ENCODE measurements at regions not wholly inside any gene's neighbourhood (a gene's known extent, or its start where the extent isn't known, plus 50 kb on each side); places are given as distances from the start of the nearest gene placed in this dataset.

DNA sequence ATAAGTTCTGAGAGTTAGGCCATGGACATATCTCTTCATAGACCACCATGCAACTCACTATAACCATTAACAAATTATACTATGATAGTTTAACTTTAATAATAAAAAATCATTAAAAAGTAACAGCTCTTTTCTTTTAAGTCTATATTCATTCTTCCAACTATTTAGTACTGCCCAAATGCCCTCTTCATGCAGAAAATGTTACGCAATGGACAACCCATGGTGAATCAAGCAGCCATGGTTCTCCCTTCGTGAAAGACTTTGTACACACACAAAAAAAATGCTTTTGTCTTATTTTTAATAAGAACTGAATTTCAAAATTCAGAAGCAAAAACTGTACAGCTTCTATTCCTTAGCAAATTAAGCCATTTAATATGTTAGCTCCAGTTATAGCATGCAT, 401.1 kb downstream of the EFNA5 start:
- Mint-ChIP-seq H3K4me1 (ENCODE audit: unreplicated experiment) (no peaks in the 10 kb centered on the region), H3K36me3 (ENCODE audit: low read depth, unreplicated experiment) (no peaks in the 10 kb centered on the region), H3K27me3 (ENCODE audit: unreplicated experiment) (no peaks in the 10 kb centered on the region), H3K27ac (ENCODE audit: unreplicated experiment) (no peak overlapping the region), H3K9me3 (ENCODE audit: unreplicated experiment) (no peaks in the 10 kb centered on the region), H3K4me3 (ENCODE audit: unreplicated experiment) (no peak overlapping the region)
- TF ChIP-seq, protein P1, sequence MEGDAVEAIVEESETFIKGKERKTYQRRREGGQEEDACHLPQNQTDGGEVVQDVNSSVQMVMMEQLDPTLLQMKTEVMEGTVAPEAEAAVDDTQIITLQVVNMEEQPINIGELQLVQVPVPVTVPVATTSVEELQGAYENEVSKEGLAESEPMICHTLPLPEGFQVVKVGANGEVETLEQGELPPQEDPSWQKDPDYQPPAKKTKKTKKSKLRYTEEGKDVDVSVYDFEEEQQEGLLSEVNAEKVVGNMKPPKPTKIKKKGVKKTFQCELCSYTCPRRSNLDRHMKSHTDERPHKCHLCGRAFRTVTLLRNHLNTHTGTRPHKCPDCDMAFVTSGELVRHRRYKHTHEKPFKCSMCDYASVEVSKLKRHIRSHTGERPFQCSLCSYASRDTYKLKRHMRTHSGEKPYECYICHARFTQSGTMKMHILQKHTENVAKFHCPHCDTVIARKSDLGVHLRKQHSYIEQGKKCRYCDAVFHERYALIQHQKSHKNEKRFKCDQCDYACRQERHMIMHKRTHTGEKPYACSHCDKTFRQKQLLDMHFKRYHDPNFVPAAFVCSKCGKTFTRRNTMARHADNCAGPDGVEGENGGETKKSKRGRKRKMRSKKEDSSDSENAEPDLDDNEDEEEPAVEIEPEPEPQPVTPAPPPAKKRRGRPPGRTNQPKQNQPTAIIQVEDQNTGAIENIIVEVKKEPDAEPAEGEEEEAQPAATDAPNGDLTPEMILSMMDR (IDR thresholded peaks at IDR 0.05; ENCODE audit: unreplicated experiment), result no peak
- no peak for DNase-seq (ENCODE audit: low spot score)

DNA sequence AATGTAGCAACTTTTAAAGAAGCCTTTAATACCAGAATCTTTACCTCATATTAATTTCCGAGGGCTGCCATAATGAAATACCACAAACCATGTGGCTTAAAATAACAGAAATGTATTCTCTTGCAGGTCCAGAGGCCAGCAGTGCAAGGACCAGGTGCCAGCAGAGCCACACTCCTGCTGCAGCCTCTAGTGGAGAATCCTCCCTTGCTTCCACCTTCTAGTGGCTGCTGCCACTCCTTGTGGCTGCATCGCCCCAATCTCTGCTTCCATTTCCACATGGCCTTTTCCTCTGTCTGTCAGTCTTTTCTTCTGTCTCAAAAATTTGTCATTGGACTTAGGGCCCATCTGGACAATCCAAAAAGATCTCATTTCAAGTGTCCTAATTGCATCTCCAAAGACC, 401.5 kb downstream of the EFNA5 start:
- TF ChIP-seq, protein P1 (IDR thresholded peaks at IDR 0.05; ENCODE audit: unreplicated experiment), result no peak
- DNase-seq (ENCODE audit: low spot score), result no peak
- Mint-ChIP-seq H3K4me1 (ENCODE audit: unreplicated experiment) (no peaks in the 10 kb centered on the region), H3K4me3 (ENCODE audit: unreplicated experiment) (no peak overlapping the region), H3K9me3 (ENCODE audit: unreplicated experiment) (no peaks in the 10 kb centered on the region), H3K27ac (ENCODE audit: unreplicated experiment) (no peak overlapping the region), H3K36me3 (ENCODE audit: low read depth, unreplicated experiment) (no peaks in the 10 kb centered on the region), H3K27me3 (ENCODE audit: unreplicated experiment) (no peaks in the 10 kb centered on the region)

DNA sequence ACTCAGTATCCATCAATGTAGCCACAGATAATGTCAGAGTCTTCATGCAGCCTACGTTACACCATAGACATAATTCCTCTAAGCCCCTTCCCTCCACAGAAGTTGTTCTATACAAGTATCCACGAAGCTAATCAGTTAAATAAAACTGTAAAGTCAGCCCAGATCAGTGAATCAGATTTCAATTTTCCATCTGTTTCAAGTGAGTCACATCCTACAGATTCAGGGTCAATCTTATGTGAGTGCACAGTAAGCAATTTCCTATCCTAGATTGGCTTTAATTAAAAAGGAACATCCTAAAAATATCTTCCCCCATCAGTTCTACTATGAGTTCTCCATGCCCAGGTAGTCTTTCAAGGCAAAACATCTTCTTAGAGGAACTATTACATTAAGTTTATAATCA, 402.5 kb downstream of the EFNA5 start:
- H3K27me3 Mint-ChIP-seq (ENCODE audit: unreplicated experiment), result no peaks in the 10 kb centered on the region
- no peaks in the 10 kb centered on the region for H3K9me3 Mint-ChIP-seq (ENCODE audit: unreplicated experiment)
- TF ChIP-seq, protein P1 (IDR thresholded peaks at IDR 0.05; ENCODE audit: unreplicated experiment), result no peak
- DNase-seq (ENCODE audit: low spot score), result no peak
- H3K27ac Mint-ChIP-seq (ENCODE audit: unreplicated experiment), result no peak overlapping the region
- no peaks in the 10 kb centered on the region for H3K36me3 Mint-ChIP-seq (ENCODE audit: low read depth, unreplicated experiment)
- no peaks in the 10 kb centered on the region for H3K4me1 Mint-ChIP-seq (ENCODE audit: unreplicated experiment)
- no peak overlapping the region for H3K4me3 Mint-ChIP-seq (ENCODE audit: unreplicated experiment)

DNA sequence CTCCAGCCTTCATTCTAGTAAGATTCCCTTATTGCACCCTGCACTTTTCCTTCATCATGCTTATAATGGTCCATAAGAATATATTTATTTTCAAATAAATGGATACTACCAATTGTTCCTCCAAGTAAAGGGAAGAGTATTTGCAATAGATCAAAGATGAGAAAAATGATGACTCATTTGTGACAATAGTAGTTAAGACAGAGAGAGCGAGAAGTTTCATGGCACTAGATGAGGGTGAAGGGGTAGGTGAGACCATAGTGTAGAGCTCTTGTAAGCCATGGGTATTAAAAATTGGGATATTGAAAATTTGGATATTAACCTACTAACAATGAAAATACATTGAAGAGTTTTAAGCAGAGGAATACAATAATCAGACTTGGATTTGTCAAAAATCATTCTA, 404.6 kb downstream of the EFNA5 start:
- Mint-ChIP-seq H3K9me3 (ENCODE audit: unreplicated experiment) (no peaks in the 10 kb centered on the region), H3K27ac (ENCODE audit: unreplicated experiment) (no peak overlapping the region), H3K36me3 (ENCODE audit: low read depth, unreplicated experiment) (peaks cover 5% of the 10 kb centered on the region), H3K4me3 (ENCODE audit: unreplicated experiment) (no peak overlapping the region), H3K27me3 (ENCODE audit: unreplicated experiment) (no peaks in the 10 kb centered on the region), H3K4me1 (ENCODE audit: unreplicated experiment) (no peaks in the 10 kb centered on the region)
- no peak for DNase-seq (ENCODE audit: low spot score)
- TF ChIP-seq, protein P1 (IDR thresholded peaks at IDR 0.05; ENCODE audit: unreplicated experiment), result no peak

DNA sequence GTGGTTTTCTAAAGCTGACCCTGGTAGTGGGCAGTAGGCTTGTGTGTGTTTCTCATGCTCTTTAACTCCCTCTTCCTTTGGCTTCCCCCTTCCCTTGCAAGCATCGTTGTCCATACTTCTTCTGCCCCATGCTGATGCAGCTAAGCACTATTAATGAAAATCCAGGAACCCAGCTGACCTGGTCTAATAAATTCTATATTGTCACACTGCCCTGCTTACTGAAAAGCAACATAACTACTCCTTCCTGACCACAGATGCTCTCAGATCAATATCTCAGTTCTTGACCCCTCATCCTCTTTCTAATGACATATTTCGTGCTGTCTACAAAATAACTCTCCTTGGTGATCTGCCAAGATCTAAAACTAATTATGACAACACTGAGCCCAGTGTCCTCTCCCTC, 405.5 kb downstream of the EFNA5 start:
- peaks cover 5% of the 10 kb centered on the region for H3K36me3 Mint-ChIP-seq (ENCODE audit: low read depth, unreplicated experiment)
- no peaks in the 10 kb centered on the region for H3K27me3 Mint-ChIP-seq (ENCODE audit: unreplicated experiment)
- H3K9me3 Mint-ChIP-seq (ENCODE audit: unreplicated experiment), result no peaks in the 10 kb centered on the region
- no peak overlapping the region for H3K27ac Mint-ChIP-seq (ENCODE audit: unreplicated experiment)
- TF ChIP-seq, protein P1 (IDR thresholded peaks at IDR 0.05; ENCODE audit: unreplicated experiment), result no peak
- DNase-seq (ENCODE audit: low spot score), result no peak
- H3K4me3 Mint-ChIP-seq (ENCODE audit: unreplicated experiment), result no peak overlapping the region
- no peaks in the 10 kb centered on the region for H3K4me1 Mint-ChIP-seq (ENCODE audit: unreplicated experiment)

All from endothelial cell (in vitro differentiated cells).